T47D (cell line): ENCODE measurements at regions not wholly inside any gene's neighbourhood (a gene's known extent, or its start where the extent isn't known, plus 50 kb on each side); places are given as distances from the start of the nearest gene placed in this dataset.
"Not testable (repeated sequence)": the region's sequence is repeated elsewhere in the genome, so short reads cannot be mapped to it uniquely, and the experiment has no call there.

Source experiments
- DNase-seq, 2 experiments: peaks; one replicate each; pipeline versions ENCODE4 v3.0.0 to v3.0.0-alpha.2; 2011 to 2012; ENCODE audit warnings: low read depth in 1 of 2, low spot score in 1 of 2
- JUND ChIP-seq: IDR thresholded peaks from 2 replicates; pipeline ENCODE4 v1.6.1; 2012; ENCODE audit warnings: low read depth
- in situ Hi-C: cut with HindIII; loops from 2 replicates; pipeline ENCODE4 v1.10.0; 2016; ENCODE audit warnings: low sequenced_read_pairs, low pct_unique_long_range_greater_than_20kb

GRCh38 chr3:72070005-72070404 lies 285.1 kb upstream of the PROK2 start:
- in situ Hi-C loops = no loop called here
- no peak for TF ChIP-seq JUND
- DNase-seq = no peak

- TF ChIP-seq JUND = no peak
- in situ Hi-C loops = no loop called here
- DNase-seq = no peak
These were observed 284.6 kb upstream of the PROK2 start for GRCh38 chr3:72069543-72069942.

- no peak for TF ChIP-seq JUND
- no peak for DNase-seq
- in situ Hi-C loops = no loop called here
These were observed 283.7 kb upstream of the PROK2 start for GRCh38 chr3:72068621-72069020.

GRCh38 chr3:72067721-72068120 lies 282.8 kb upstream of the PROK2 start:
- in situ Hi-C loops = no loop called here
- DNase-seq = no peak
- TF ChIP-seq JUND = no peak

GRCh38 chr3:72065872-72066641 lies 281.1 kb upstream of the PROK2 start:
- TF ChIP-seq JUND = no peak
- in situ Hi-C loops = no loop called here
- peak in 1 of 2 experiments; percentile 30 for DNase-seq

GRCh38 chr3:72065236-72065635 lies 280.3 kb upstream of the PROK2 start:
- DNase-seq = no peak
- in situ Hi-C loops = no loop called here
- TF ChIP-seq JUND = no peak

- DNase-seq, in situ Hi-C loops: not testable (repeated sequence)
These were observed 279.8 kb upstream of the PROK2 start for GRCh38 chr3:72064727-72065126.

DNA sequence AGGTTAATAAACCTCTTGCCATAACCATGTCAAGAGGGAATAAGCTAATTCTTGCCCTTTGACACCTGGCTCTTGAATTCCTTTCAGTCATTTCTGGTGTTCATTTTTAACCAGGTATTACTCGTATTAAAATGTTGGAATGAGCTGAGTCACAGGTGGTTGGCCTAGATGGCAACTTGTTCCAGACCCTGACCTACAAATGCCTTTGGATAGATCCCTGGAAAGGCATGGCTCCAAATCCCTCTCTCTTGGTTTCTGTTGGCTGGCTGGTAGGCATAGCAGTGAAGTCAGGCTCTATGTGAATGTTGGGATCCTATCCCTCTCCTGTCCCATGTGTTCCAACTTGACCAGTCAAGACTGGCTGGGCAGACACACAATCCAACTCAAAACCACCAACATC lies 277.1 kb upstream of the PROK2 start:
- no peak for DNase-seq
- in situ Hi-C loops = no loop called here
- no peak for TF ChIP-seq JUND

GRCh38 chr3:72060447-72061034 lies 275.6 kb upstream of the PROK2 start:
- DNase-seq = no peak
- no peak for TF ChIP-seq JUND
- in situ Hi-C loops = no loop called here

- no peak for TF ChIP-seq JUND
- DNase-seq = no peak
- in situ Hi-C loops = no loop called here
These were observed 273.6 kb upstream of the PROK2 start for GRCh38 chr3:72058493-72059081.

GRCh38 chr3:72055436-72055835 lies 270.5 kb upstream of the PROK2 start:
- in situ Hi-C loops = no loop called here
- no peak for TF ChIP-seq JUND
- no peak for DNase-seq

- no peak for DNase-seq
- no peak for TF ChIP-seq JUND
- in situ Hi-C loops = no loop called here
These were observed 270.0 kb upstream of the PROK2 start for GRCh38 chr3:72054976-72055375.

DNA sequence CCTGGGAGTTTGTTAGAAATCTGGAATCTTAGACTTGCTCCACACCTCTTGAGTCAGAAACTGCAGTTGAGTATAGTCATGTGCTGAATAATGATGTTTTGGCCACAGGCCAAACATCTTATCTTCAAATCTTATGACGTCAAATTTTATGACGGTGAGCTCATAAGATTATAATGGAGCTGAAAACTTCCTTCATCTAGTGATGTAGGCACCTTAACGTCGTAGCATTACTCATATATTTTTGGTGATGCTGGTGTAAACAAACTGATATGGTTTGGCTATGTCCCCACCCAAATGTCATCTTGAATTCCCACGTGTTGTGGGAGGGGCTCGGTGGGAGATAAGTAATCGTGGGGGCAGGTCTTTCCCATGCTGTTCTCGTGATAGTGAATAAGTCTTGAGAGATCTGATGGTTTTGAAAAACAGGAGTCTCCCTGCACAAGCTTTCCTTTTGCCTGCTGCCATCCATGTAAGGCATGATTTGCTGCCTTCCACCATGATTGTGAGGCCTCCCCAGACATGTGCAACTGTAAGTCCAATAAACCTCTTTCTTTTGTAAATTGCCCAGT lies 268.0 kb upstream of the PROK2 start:
- in situ Hi-C loops = no loop called here
- no peak for TF ChIP-seq JUND

More for the DNA sequence above, 268.0 kb upstream of the PROK2 start:
- no peak for DNase-seq
